GM23248 (cell line): ENCODE measurements at regions not wholly inside any gene's neighbourhood (a gene's known extent, or its start where the extent isn't known, plus 50 kb on each side); places are given as distances from the start of the nearest gene placed in this dataset.
"Not testable (repeated sequence)": the region's sequence is repeated elsewhere in the genome, so short reads cannot be mapped to it uniquely, and the experiment has no call there.

Source experiments
- DNase-seq: peaks from one replicate; pipeline ENCODE4 v3.0.0-alpha.2; 2015
- H2AFZ ChIP-seq: fragments of 200-600 bp; sonication (generic); 2 replicates; pipeline ENCODE4 v1.6.1; 2016; ENCODE audit warnings: antibody characterized with exemption
- H3F3A ChIP-seq: fragments of 200-600 bp; sonication (generic); 2 replicates; pipeline ENCODE4 v1.6.1; 2016; ENCODE audit warnings: mild to moderate bottlenecking, antibody characterized with exemption, mixed run types; ENCODE audit not compliant: insufficient read depth
- H3K27ac ChIP-seq: fragments of 200-600 bp; sonication (generic); 2 replicates; pipeline ENCODE4 v1.5.1; 2016; ENCODE audit warnings: mild to moderate bottlenecking
- H3K27me3 ChIP-seq: fragments of 200-600 bp; sonication (generic); replicated peaks from 2 replicates; pipeline ENCODE4 v1.6.1; 2016; ENCODE audit warnings: mild to moderate bottlenecking; ENCODE audit not compliant: insufficient read depth
- H3K36me3 ChIP-seq: fragments of 200-600 bp; sonication (generic); 2 replicates; pipeline ENCODE4 v1.6.1; 2016; ENCODE audit warnings: low read depth, mild to moderate bottlenecking
- H3K4me1 ChIP-seq: fragments of 200-600 bp; sonication (generic); 2 replicates; pipeline ENCODE4 v1.6.1; 2016; ENCODE audit warnings: mild to moderate bottlenecking; ENCODE audit not compliant: insufficient read depth
- H3K4me2 ChIP-seq: fragments of 200-600 bp; sonication (generic); one replicate; pipeline ENCODE4 v1.6.1; 2016; ENCODE audit warnings: mild to moderate bottlenecking; ENCODE audit not compliant: unreplicated experiment
- H3K4me3 ChIP-seq: fragments of 200-600 bp; sonication (generic); 2 replicates; pipeline ENCODE4 v1.5.1; 2016; ENCODE audit warnings: mild to moderate bottlenecking
- H3K79me2 ChIP-seq: fragments of 200-600 bp; sonication (generic); 2 replicates; pipeline ENCODE4 v1.6.1; 2016; ENCODE audit warnings: mild to moderate bottlenecking; ENCODE audit not compliant: insufficient read depth
- H3K9ac ChIP-seq: fragments of 200-600 bp; sonication (generic); 2 replicates; pipeline ENCODE4 v1.6.1; 2016; ENCODE audit warnings: mild to moderate bottlenecking
- H3K9me2 ChIP-seq: fragments of 200-600 bp; sonication (generic); 2 replicates; pipeline ENCODE4 v1.6.1; 2016; ENCODE audit warnings: mixed run types, mild to moderate bottlenecking, moderate library complexity; ENCODE audit not compliant: insufficient read depth
- H3K9me3 ChIP-seq: fragments of 200-600 bp; sonication (generic); one replicate; pipeline ENCODE4 v1.6.1; 2017; ENCODE audit warnings: low read depth
- H4K20me1 ChIP-seq: fragments of 200-600 bp; sonication (generic); 2 replicates; pipeline ENCODE4 v1.6.0; 2016; ENCODE audit not compliant: insufficient read depth
- EZH2 ChIP-seq: fragments of 200-600 bp; sonication (generic); IDR thresholded peaks from 2 replicates; pipeline ENCODE4 v1.6.1; 2018; ENCODE audit warnings: antibody characterized with exemption, mild to moderate bottlenecking; ENCODE audit not compliant: insufficient read depth, poor library complexity, severe bottlenecking
- EZH2phosphoT487 ChIP-seq: fragments of 200-600 bp; sonication (generic); IDR thresholded peaks from 2 replicates; pipeline ENCODE4 v1.6.1; 2018; ENCODE audit warnings: antibody characterized with exemption, moderate library complexity, mild to moderate bottlenecking, low read depth; ENCODE audit not compliant: insufficient read depth
- WGBS, 2 experiments: methylation state at CpG; one replicate each; pipeline ENCODE4 v1.1.6; 2015 to 2017; ENCODE audit warnings: low lambda C conversion rate in 2 of 2, low coverage in 1 of 2; ENCODE audit errors: missing lambda C conversion rate in 2 of 2; 5-methylcytosine and 5-hydroxymethylcytosine counted together
- in situ Hi-C: fragments of 300-500 bp; cut with MboI; formaldehyde crosslinking; loops from 2 replicates; pipeline ENCODE4 v1.15.0; 2020

- in situ Hi-C loops, result no loop called here
- Histone ChIP-seq H3K27me3 (no peaks in the 10 kb centered on the region), H2AFZ (no peak overlapping the region), H3K4me1 (0 out of 2 replicates have a peak, but pooled peaks cover 3% of the 10 kb centered on the region), H3K27ac (no peak overlapping the region), H3K4me2 (no peak overlapping the region), H3K79me2 (no peaks in the 10 kb centered on the region), H3K36me3 (no peaks in the 10 kb centered on the region), H3K4me3 (no peak overlapping the region), H3K9ac (no peak overlapping the region), H4K20me1 (no peaks in the 10 kb centered on the region), H3F3A (peaks cover 5% of the 10 kb centered on the region; the same call in 1 of the 2 replicates), H3K9me3 (no peaks in the 10 kb centered on the region), H3K9me2 (no peaks in the 10 kb centered on the region)
- TF ChIP-seq EZH2phosphoT487 (no peak), EZH2 (no peak)
- DNase-seq, result no peak
- WGBS, 2 experiments, result 92 to 94% methylated on average over 6 of the region's 6 CpGs
Observed at GRCh38 chr16:14384745-14385144, 245.3 kb downstream of the PARN start.

GRCh38 chr16:14383844-14384243 lies 246.2 kb downstream of the PARN start:
- H3K4me1 ChIP-seq, H3K27ac ChIP-seq, H3K36me3 ChIP-seq, H3K4me3 ChIP-seq, H3F3A ChIP-seq, H2AFZ ChIP-seq, DNase-seq, H3K9me2 ChIP-seq, H3K9ac ChIP-seq, H3K9me3 ChIP-seq, H4K20me1 ChIP-seq, H3K27me3 ChIP-seq, in situ Hi-C loops, H3K4me2 ChIP-seq, H3K79me2 ChIP-seq: not testable (repeated sequence)
- WGBS, 2 experiments, result 90 to 96% methylated on average over 6 of the region's 6 CpGs

GRCh38 chr16:14378689-14379467 lies 251.2 kb downstream of the PARN start:
- H3K9me3 ChIP-seq, result no peaks in the 10 kb centered on the region
- no peaks in the 10 kb centered on the region for H3K27me3 ChIP-seq
- H3K79me2 ChIP-seq, result no peaks in the 10 kb centered on the region
- peaks cover 20% of the 10 kb centered on the region for H3K4me1 ChIP-seq
- in situ Hi-C loops, result no loop called here
- peaks cover 20% of the 10 kb centered on the region for H3F3A ChIP-seq
- WGBS, 2 experiments, result 65 to 67% methylated on average over 17 of the region's 17 CpGs
- no peaks in the 10 kb centered on the region for H4K20me1 ChIP-seq
- H3K9me2 ChIP-seq, result no peaks in the 10 kb centered on the region
- H2AFZ ChIP-seq, result no peak overlapping the region
- H3K36me3 ChIP-seq, result no peaks in the 10 kb centered on the region
- peak; percentile 92 for DNase-seq
- TF ChIP-seq EZH2 (no peak), EZH2phosphoT487 (no peak)
- H3K4me3 ChIP-seq, result no peak overlapping the region
- peak overlapping the region; percentile 70 for H3K4me2 ChIP-seq
- peak overlapping the region; percentile 20; the same call in 1 of the 2 replicates for H3K9ac ChIP-seq
- peak overlapping the region; percentile 65 for H3K27ac ChIP-seq

- Histone ChIP-seq H3K36me3 (no peaks in the 10 kb centered on the region), H3K27me3 (no peaks in the 10 kb centered on the region), H3K9me3 (no peaks in the 10 kb centered on the region), H3K4me3 (no peak overlapping the region), H3K27ac (peak overlapping the region; percentile 65), H3K4me2 (peak overlapping the region; percentile 70), H3F3A (peaks cover 20% of the 10 kb centered on the region), H3K4me1 (peaks cover 22% of the 10 kb centered on the region), H4K20me1 (no peaks in the 10 kb centered on the region), H3K9ac (peak overlapping the region; percentile 20; the same call in 1 of the 2 replicates), H2AFZ (no peak overlapping the region), H3K79me2 (no peaks in the 10 kb centered on the region), H3K9me2 (no peaks in the 10 kb centered on the region)
- in situ Hi-C loops, result no loop called here
- TF ChIP-seq EZH2 (no peak), EZH2phosphoT487 (no peak)
- WGBS, 2 experiments, result 10 to 15% methylated on average over 4 of the region's 4 CpGs
- peak; percentile 76 for DNase-seq
Observed at GRCh38 chr16:14378131-14378551, 251.9 kb downstream of the PARN start.

GRCh38 chr16:14377326-14377725 lies 252.7 kb downstream of the PARN start:
- H3K4me2 ChIP-seq, result no peak overlapping the region
- no peak overlapping the region for H3K9ac ChIP-seq
- H3K4me1 ChIP-seq, result peaks cover 19% of the 10 kb centered on the region
- no peaks in the 10 kb centered on the region for H3K36me3 ChIP-seq
- no peaks in the 10 kb centered on the region for H3K9me3 ChIP-seq
- H3K27me3 ChIP-seq, result no peaks in the 10 kb centered on the region
- H3K79me2 ChIP-seq, result no peaks in the 10 kb centered on the region
- TF ChIP-seq EZH2 (no peak), EZH2phosphoT487 (no peak)
- WGBS, 2 experiments, result 17 to 21% methylated on average over 1 of the region's 1 CpG
- no peak overlapping the region for H3K27ac ChIP-seq
- peak; percentile 45 for DNase-seq
- in situ Hi-C loops, result no loop called here
- H3K9me2 ChIP-seq, result no peaks in the 10 kb centered on the region
- peaks cover 14% of the 10 kb centered on the region for H3F3A ChIP-seq
- H4K20me1 ChIP-seq, result no peaks in the 10 kb centered on the region
- no peak overlapping the region for H2AFZ ChIP-seq
- no peak overlapping the region for H3K4me3 ChIP-seq
